UCSD-AML1 (cell line): ENCODE measurements at regions not wholly inside any gene's neighbourhood (a gene's known extent, or its start where the extent isn't known, plus 50 kb on each side); places are given as distances from the start of the nearest gene placed in this dataset.

ENCODE experiments used
- DNase-seq: peaks from one replicate; lab custom pipeline; 2025; ENCODE audit not compliant: unreplicated experiment; lab: John Stamatoyannopoulos, UW

- DNase-seq, result no peak
These were observed 586.9 kb upstream of the KLHL1 start for GRCh38 chr13:70694996-70695715.

DNA sequence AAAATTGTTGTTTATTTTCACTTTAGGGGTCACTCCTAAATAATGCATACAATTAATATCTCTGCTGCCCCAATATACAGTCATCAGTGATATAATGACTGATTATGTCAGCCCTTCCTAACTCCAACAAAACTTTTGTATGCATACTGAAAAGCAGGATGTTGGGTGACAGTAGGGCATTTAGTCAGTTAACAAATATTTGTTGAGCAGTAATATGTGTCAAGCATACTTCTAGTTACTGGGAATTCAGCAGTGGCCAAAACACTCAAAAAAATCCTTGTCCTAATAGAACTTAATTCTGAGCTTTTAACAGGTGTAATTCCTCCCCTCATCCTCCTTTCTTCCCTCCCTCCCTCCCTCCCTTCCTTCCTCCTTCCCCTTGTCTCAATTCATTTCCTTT, 560.7 kb upstream of the KLHL1 start:
- DNase-seq, result no peak

DNA sequence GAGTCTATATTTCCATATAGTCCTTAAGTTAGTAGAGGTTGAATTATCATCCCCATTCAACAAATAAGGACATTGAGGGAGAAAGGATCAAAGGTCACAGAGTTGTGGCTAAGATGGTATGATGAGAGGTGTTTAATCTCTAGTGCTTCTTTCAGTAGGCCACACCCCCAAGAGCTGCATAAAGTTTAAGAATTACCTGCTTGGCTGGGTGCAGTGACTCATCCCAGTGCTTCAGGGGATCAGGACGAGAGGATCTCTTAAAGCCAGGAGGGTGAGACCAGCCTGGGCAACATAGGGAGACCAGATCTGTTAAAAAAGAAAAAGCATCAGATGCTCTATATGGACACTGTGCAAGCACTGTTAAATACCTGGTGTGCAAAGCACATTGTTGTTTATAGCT, 560.0 kb upstream of the KLHL1 start:
- peak; percentile 1 for DNase-seq

DNA sequence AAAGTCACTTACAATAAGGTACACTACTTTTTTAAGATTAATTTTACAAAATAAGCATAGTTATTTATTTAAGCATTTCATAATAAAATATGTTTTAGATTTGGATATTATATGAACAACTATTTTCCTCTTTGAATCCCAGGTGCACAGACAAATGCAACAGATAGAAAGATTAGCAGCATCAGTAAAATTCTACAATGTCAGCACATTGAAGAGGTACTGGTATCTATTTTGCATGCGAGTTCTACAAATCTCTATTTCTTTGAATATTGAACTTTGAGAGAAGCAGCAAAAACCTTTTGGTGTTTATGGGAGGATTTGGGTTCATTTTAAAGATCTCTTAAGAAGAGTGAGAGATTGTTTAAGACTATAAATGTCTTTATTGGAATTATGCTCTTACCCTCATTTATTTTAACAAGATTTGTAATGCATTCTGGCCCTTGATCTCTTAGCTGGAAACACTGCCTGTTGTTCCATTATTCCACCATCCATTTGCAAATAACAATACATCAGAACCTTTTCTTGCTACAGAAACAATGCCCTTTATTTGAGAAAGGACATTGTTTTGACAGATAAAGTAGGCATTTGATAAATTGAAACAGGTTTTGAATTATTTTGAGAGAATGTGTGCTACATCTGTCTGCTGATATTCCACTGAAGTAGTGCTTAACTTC, 558.8 kb upstream of the KLHL1 start:
- no peak for DNase-seq

GRCh38 chr13:70662231-70662940, 554.1 kb upstream of the KLHL1 start:
- no peak for DNase-seq

DNA sequence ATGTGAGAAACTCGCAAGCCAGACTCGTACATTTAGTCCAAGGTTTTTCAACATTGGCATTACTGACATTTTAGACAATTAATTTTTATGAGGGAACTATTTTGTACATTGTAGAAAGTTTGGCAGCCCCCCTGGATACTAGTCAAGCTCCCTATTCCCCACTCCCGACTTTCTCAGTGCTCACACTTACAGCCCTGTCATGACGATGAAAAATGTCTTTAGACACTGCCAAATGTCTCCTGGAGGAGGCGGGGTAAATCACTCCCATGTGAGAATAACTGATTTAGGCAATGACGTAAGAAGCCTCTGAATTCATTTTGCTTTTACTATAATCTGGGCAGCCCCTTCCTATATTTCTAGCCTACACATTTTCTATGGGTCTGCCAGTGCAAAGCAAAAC, 535.8 kb upstream of the KLHL1 start:
- no peak for DNase-seq

GRCh38 chr13:70634893-70635292, 526.6 kb upstream of the KLHL1 start:
- no peak for DNase-seq

DNA sequence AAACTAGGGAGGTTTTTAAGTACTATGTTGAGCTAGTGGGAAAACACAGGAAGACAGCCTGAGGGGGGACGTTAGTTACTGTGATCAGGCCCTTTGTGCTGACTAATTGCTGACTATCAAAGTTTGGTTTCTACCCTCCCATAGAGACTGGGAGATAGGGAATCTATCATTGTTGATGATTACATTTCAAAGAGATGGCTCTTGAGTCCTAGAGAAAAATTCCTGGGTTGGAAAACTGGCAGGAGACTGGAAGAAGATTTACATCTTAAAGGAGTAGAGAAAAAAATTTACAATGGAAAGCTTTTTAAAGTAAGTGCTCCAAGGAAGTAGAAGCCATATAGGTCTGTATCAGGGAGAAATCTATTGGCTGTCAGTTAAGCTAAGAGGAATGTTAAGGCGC, 522.0 kb upstream of the KLHL1 start:
- DNase-seq, result no peak

- DNase-seq, result no peak
These were observed 515.0 kb upstream of the KLHL1 start for GRCh38 chr13:70623239-70623638.

GRCh38 chr13:70622796-70623195, 514.5 kb upstream of the KLHL1 start:
- no peak for DNase-seq

DNA sequence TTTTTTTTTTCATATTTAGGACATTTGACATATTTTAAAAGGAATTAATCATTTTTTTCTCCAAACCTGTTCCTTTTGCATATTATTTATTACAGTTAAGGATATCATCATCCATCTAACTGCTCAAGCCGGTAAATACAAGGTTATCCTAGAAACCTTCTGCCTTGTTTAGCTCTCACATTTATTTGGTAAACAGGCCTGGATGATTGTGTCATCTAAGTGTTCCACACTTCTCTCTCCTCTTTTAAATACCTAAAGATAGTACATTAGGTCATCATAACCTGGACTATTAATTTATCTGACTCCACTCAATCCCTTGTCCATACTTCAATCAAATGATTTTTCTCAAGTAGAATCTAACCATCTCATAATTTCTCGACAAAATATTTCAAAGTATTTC, 511.7 kb upstream of the KLHL1 start:
- DNase-seq, result no peak

DNA sequence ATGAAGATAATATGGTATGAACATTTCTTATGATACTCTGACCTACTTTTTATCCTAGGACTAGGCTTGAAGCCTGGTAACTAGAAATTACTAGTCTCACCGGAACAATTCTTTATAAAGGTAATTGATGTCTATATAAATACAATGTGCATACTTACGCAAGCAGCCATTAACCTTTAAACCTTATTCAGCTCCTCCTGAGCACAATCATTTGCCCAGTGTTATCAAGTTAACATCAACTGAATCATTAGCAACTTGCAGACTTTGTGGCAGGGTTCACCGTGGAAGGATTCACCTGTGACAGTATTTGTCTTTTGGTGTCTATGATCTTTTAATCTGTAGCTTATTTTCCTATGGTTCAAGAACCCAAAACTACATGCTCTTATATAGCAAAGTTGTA, 508.6 kb upstream of the KLHL1 start:
- DNase-seq, result no peak

GRCh38 chr13:70613295-70613694, 505.0 kb upstream of the KLHL1 start:
- no peak for DNase-seq

DNA sequence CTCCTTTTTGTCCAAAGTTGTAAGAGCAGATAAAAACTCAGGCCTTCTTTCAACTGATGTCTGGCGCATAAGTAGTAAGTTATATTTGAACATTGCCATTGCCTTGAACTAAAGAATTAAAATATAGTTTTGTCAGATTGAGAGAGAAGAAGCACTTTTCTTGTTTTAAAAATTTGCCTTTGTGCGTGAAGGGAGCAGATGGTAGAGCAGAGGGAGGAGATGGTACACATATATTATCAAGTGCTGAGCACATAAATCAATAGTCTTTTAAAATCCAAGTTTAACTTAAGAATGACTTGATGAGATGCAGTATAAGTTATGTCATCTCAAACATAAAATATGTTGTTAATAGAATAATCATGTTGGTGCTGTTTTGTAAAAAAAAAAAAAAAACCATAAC, 504.6 kb upstream of the KLHL1 start:
- DNase-seq, result no peak

DNA sequence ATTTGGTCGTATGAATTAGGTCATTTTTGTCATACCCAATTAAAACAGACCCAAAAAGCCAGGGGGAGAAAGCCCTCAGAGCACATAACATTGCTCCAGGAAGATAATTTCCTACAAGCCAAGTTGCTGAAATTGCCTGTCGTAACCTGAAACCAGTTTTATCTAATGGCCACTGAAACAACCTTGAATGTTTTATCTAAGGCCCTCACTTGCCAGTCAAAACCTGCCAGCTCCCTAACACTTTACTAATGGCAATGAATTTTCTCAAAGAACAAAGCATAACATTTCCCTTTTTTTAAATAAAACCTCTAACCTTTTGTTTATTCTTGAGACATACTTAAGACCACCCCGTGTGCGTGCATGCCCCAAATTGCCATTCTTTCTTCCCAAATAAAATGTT, 496.2 kb upstream of the KLHL1 start:
- no peak for DNase-seq

DNA sequence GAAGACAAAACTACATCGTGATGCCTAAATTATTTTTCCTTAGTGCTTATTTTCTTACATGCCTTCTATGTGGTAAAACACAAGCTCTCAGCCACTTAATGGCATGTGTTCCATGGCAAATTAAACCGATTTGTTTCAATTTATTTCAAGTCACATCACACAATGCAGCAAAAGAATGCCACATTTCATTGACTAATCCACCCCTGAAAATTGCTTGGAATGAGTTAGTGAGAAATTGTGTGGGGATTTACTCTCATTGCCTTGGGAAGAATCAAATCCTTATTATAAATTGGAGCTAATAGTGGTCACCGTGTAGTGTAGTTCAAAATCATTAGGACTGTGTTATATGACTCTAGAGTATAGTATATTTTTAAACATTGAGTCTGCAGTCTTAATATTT, 485.5 kb upstream of the KLHL1 start:
- no peak for DNase-seq

DNA sequence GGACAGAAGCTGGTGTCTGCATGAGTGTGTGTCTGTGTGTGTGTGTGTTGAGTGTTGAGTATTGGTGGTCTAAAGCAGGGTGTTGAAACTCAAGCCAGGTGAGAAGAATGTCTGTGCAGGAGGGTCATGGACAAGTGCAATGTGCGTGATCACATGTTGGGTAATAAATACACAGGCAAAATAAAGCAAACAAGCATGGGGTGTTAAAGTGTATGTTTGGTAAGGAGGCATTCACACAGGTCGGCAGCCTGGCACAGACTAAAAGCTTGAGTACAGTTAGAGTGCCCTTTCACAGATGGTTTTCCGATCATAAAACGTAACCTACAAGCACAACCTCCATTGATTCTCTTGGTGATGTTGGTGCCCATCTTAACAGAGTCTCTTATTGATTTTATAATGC, 476.9 kb upstream of the KLHL1 start:
- DNase-seq, result no peak

DNA sequence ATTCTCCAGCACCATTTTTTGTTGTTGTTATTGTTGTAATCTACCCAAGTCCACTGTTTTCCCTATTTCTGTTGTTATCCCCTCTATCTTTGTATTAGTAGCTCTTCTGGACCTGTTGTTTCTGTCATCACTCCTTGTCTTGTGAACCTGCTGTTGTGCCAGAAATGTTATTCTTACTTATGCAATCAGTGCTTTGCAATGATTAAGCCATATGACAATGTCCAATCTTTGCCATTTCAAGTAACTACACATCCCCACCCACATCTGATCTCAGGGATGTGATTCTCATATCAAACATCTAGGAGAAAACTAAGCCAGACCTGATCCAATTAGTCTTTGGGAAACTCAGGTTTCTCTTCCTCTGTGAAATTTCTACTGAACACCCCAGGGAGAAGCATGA, 472.6 kb upstream of the KLHL1 start:
- DNase-seq, result no peak

- DNase-seq, result no peak
These were observed 471.7 kb upstream of the KLHL1 start for GRCh38 chr13:70579941-70580340.

DNA sequence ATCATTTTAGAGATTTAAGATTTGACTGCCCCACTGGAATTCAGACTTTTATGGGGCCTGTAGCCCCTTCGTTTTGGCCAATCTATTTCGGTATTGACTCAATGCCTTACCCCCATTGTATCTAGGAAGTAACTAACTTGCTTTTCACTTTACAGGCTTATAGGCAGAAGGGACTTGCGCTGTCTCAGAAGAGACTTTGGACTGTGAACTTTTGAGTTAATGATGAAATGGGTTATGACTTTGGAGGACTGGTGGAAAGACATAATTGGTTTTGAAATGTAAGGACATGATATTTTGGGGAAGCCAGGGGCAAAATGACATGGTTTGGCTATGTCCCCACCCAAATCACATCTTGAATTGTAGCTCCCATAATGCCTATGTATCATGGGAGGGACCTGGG, 463.0 kb upstream of the KLHL1 start:
- DNase-seq, result no peak

DNA sequence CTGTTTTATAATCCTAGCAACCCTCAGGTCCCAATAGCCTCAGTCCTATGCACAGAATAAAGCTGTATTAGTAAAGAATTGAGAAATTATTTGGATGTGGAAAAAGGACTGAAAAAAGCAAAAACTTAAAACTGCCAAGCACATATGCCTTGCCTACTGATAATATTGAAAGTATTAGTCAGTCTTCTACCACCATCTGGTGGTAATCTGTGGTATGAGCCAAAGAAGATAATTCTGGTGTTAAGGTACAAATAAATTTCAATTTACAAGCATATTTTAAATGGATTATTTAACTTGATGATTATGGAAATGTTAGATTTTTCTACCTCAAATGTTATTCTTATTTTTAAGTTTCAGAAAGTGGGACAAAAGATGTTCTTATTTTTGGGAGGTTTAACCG, 460.3 kb upstream of the KLHL1 start:
- DNase-seq, result no peak

GRCh38 chr13:70544706-70545105, 436.5 kb upstream of the KLHL1 start:
- DNase-seq, result no peak
